Smooth muscle cell (in vitro differentiated cells): ENCODE measurements at regions not wholly inside any gene's neighbourhood (a gene's known extent, or its start where the extent isn't known, plus 50 kb on each side); places are given as distances from the start of the nearest gene placed in this dataset.

Experiments used
- DNase-seq: peaks from one replicate; lab custom pipeline; 2025; ENCODE audit not compliant: unreplicated experiment; lab: John Stamatoyannopoulos, UW
- H2AFZ ChIP-seq: fragments of 200-600 bp; sonication (generic); 2 replicates; pipeline ENCODE4 v1.6.0; 2016; ENCODE audit warnings: antibody characterized with exemption, low read depth, mild to moderate bottlenecking
- H3F3A ChIP-seq: fragments of 200-600 bp; sonication (generic); 2 replicates; pipeline ENCODE4 v1.6.0; 2017; ENCODE audit warnings: antibody characterized with exemption, low read depth
- H3K27ac ChIP-seq: fragments of 200-600 bp; sonication (generic); 2 replicates; pipeline ENCODE4 v1.5.1; 2016; ENCODE audit warnings: low read depth, mild to moderate bottlenecking
- H3K27me3 ChIP-seq: fragments of 200-600 bp; sonication (generic); 2 replicates; pipeline ENCODE4 v1.6.1; 2016; ENCODE audit warnings: low read depth, mild to moderate bottlenecking
- H3K36me3 ChIP-seq: fragments of 200-600 bp; sonication (generic); 2 replicates; pipeline ENCODE4 v1.5.1; 2016; ENCODE audit warnings: low read depth
- H3K4me1 ChIP-seq: fragments of 200-600 bp; sonication (generic); 2 replicates; pipeline ENCODE4 v1.5.1; 2016; ENCODE audit warnings: low read depth
- H3K4me2 ChIP-seq: fragments of 200-600 bp; sonication (generic); 2 replicates; pipeline ENCODE4 v1.6.0; 2016; ENCODE audit warnings: mild to moderate bottlenecking
- H3K4me3 ChIP-seq: fragments of 200-600 bp; sonication (generic); 2 replicates; pipeline ENCODE4 v1.5.1; 2016; ENCODE audit warnings: mild to moderate bottlenecking
- H3K79me2 ChIP-seq: fragments of 200-600 bp; sonication (generic); 2 replicates; pipeline ENCODE4 v1.6.0; 2016; ENCODE audit warnings: low read depth, mild to moderate bottlenecking
- H3K9ac ChIP-seq: fragments of 200-600 bp; sonication (generic); 2 replicates; pipeline ENCODE4 v1.6.0; 2016; ENCODE audit warnings: low read depth
- H3K9me3 ChIP-seq: fragments of 200-600 bp; sonication (generic); replicated peaks from 2 replicates; pipeline ENCODE4 v1.5.1; 2016; ENCODE audit warnings: low read depth
- H4K20me1 ChIP-seq: fragments of 200-600 bp; sonication (generic); 2 replicates; pipeline ENCODE4 v1.6.0; 2016; ENCODE audit warnings: low read depth
- CTCF ChIP-seq: fragments of 200-600 bp; sonication (generic); IDR thresholded peaks from 2 replicates; pipeline ENCODE4 v1.5.1; 2017; ENCODE audit warnings: borderline replicate concordance, mild to moderate bottlenecking, antibody characterized with exemption; ENCODE audit not compliant: insufficient read depth, poor library complexity, severe bottlenecking
- WGBS: methylation state at CpG from one replicate; pipeline ENCODE4 v1.1.7; 2016; ENCODE audit warnings: low lambda C conversion rate; 5-methylcytosine and 5-hydroxymethylcytosine counted together

DNA sequence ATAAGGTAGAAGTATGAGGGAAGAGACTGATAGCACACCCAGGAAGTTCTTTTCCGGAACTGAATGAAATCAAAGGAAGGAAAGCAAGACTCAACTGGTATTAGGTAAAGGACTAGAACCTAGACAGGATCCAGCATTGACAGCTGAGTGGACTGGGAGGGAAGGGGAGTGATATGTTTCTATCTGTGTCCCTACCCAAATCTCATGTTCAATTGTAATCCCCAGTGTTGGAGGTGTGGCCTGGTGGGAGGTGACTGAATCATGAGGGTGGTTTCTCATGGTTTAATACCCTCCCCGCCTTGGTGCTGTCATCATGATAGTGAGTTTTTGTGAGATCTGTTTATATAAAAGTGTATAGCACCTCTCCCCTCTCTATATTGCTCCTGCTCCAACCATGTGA, 415.9 kb upstream of the KCNMB2 start:
- DNase-seq: no peak
- TF ChIP-seq CTCF: no peak
- Histone ChIP-seq H3K4me3 (no peak overlapping the region), H3K27me3 (no peaks in the 10 kb centered on the region), H3F3A (no peaks in the 10 kb centered on the region), H2AFZ (peak overlapping the region; percentile 63), H3K9me3 (no peaks in the 10 kb centered on the region), H3K36me3 (no peaks in the 10 kb centered on the region), H3K27ac (peak overlapping the region; percentile 88), H4K20me1 (no peaks in the 10 kb centered on the region), H3K79me2 (no peaks in the 10 kb centered on the region), H3K4me2 (peak overlapping the region; percentile 21), H3K9ac (no peak overlapping the region), H3K4me1 (no peaks in the 10 kb centered on the region)
- 100% methylated on average over 2 of the region's 2 CpGs for WGBS

- Histone ChIP-seq H3K4me2 (no peak overlapping the region), H3K9me3 (no peaks in the 10 kb centered on the region), H2AFZ (no peak overlapping the region), H3F3A (no peaks in the 10 kb centered on the region), H4K20me1 (no peaks in the 10 kb centered on the region), H3K9ac (no peak overlapping the region), H3K27ac (no peak overlapping the region), H3K4me3 (no peak overlapping the region), H3K36me3 (no peaks in the 10 kb centered on the region), H3K79me2 (no peaks in the 10 kb centered on the region), H3K4me1 (no peaks in the 10 kb centered on the region), H3K27me3 (no peaks in the 10 kb centered on the region)
- WGBS: 94% methylated on average over 1 of the region's 1 CpG
- TF ChIP-seq CTCF: no peak
- no peak for DNase-seq
Measured at GRCh38 chr3:178126686-178127085, 409.6 kb upstream of the KCNMB2 start.

GRCh38 chr3:178127221-178127620, 409.0 kb upstream of the KCNMB2 start:
- TF ChIP-seq CTCF: no peak
- DNase-seq: no peak
- Histone ChIP-seq H3K27me3 (no peaks in the 10 kb centered on the region), H3K4me3 (no peak overlapping the region), H3K9me3 (no peaks in the 10 kb centered on the region), H3F3A (no peaks in the 10 kb centered on the region), H3K4me2 (no peak overlapping the region), H3K79me2 (no peaks in the 10 kb centered on the region), H3K4me1 (no peaks in the 10 kb centered on the region), H3K27ac (no peak overlapping the region), H4K20me1 (no peaks in the 10 kb centered on the region), H3K9ac (no peak overlapping the region), H2AFZ (no peak overlapping the region), H3K36me3 (no peaks in the 10 kb centered on the region)
- WGBS: 92% methylated on average over 11 of the region's 11 CpGs

DNA sequence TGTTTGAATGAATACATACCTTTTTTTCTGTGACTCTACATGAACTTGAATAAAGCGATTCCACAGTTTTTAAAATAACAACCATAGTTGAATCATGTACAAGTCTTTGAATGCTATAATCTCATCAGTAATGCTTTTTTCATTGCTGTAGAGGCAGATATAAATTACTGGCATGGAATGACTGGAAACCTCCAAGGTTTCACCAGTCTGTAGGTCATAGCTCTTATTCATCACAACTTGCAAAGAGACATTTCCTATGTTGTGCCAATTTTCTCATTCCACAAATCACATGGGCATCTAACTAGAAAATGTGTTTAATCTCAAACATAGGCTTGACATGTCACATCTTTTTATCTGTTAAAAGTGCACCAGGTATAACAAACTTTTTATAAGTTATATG, 407.1 kb upstream of the KCNMB2 start:
- H3F3A ChIP-seq: no peaks in the 10 kb centered on the region
- H3K4me1 ChIP-seq: no peaks in the 10 kb centered on the region
- TF ChIP-seq CTCF: no peak
- WGBS: 96% methylated on average over 1 of the region's 1 CpG
- no peaks in the 10 kb centered on the region for H3K36me3 ChIP-seq
- no peak overlapping the region for H3K4me2 ChIP-seq
- DNase-seq: no peak
- no peak overlapping the region for H2AFZ ChIP-seq
- no peaks in the 10 kb centered on the region for H3K27me3 ChIP-seq
- H3K4me3 ChIP-seq: no peak overlapping the region
- no peak overlapping the region for H3K27ac ChIP-seq
- H3K79me2 ChIP-seq: no peaks in the 10 kb centered on the region
- no peaks in the 10 kb centered on the region for H4K20me1 ChIP-seq
- no peak overlapping the region for H3K9ac ChIP-seq
- H3K9me3 ChIP-seq: no peaks in the 10 kb centered on the region
